Neural progenitor cell (in vitro differentiated cells): ENCODE measurements at regions not wholly inside any gene's neighbourhood (a gene's known extent, or its start where the extent isn't known, plus 50 kb on each side); places are given as distances from the start of the nearest gene placed in this dataset.

ENCODE experiments used
- EZH2 ChIP-seq: fragments of 200-600 bp; sonication (generic); IDR thresholded peaks from 2 replicates; pipeline ENCODE4 v1.6.1; 2017; ENCODE audit warnings: antibody characterized with exemption, mild to moderate bottlenecking, moderate library complexity
- TF ChIP-seq, protein P1 (sequence below): fragments of 200-600 bp; sonication (generic); IDR thresholded peaks from 2 replicates; pipeline ENCODE4 v1.5.1; 2017; ENCODE audit warnings: antibody characterized with exemption, mild to moderate bottlenecking

- no peak for TF ChIP-seq EZH2
- TF ChIP-seq, protein P1, sequence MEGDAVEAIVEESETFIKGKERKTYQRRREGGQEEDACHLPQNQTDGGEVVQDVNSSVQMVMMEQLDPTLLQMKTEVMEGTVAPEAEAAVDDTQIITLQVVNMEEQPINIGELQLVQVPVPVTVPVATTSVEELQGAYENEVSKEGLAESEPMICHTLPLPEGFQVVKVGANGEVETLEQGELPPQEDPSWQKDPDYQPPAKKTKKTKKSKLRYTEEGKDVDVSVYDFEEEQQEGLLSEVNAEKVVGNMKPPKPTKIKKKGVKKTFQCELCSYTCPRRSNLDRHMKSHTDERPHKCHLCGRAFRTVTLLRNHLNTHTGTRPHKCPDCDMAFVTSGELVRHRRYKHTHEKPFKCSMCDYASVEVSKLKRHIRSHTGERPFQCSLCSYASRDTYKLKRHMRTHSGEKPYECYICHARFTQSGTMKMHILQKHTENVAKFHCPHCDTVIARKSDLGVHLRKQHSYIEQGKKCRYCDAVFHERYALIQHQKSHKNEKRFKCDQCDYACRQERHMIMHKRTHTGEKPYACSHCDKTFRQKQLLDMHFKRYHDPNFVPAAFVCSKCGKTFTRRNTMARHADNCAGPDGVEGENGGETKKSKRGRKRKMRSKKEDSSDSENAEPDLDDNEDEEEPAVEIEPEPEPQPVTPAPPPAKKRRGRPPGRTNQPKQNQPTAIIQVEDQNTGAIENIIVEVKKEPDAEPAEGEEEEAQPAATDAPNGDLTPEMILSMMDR = no peak
Measured at GRCh38 chrX:22746081-22746480, 253.7 kb upstream of the DDX53 start.
